CD14-positive monocyte (primary cell): ENCODE measurements at regions not wholly inside any gene's neighbourhood (a gene's known extent, or its start where the extent isn't known, plus 50 kb on each side); places are given as distances from the start of the nearest gene placed in this dataset.

Experiments used
- DNase-seq, 3 donors: peaks; one replicate each; pipeline ENCODE4 v3.0.0-alpha.2; 2011 to 2022
- H2AFZ ChIP-seq: 2 replicates; pipeline ENCODE4 v1.6.0; 2012; ENCODE audit warnings: mild to moderate bottlenecking, low read depth, low read length, inconsistent platforms; ENCODE audit not compliant: insufficient read depth, poor library complexity, severe bottlenecking
- H3K27ac ChIP-seq, 2 donors: 1 replicate in 1 of 2; 2 replicates in 1 of 2; pipeline ENCODE4 v1.5.1; 2012 to 2013; ENCODE audit warnings: low read length in 2 of 2, control low read depth in 1 of 2, inconsistent platforms in 1 of 2, low read depth in 1 of 2, mild to moderate bottlenecking in 1 of 2
- H3K27me3 ChIP-seq, 2 donors: one replicate each; pipeline versions ENCODE4 v1.6.0 to v1.6.1; 2011 to 2013; ENCODE audit warnings: low read length in 2 of 2; ENCODE audit not compliant: control insufficient read depth in 2 of 2, insufficient read depth in 2 of 2
- H3K36me3 ChIP-seq, 2 donors: replicated peaks in 1 of 2; 1 replicate in 1 of 2; 2 replicates in 1 of 2; pipeline versions ENCODE4 v1.5.1 to v1.6.1; 2012 to 2013; ENCODE audit warnings: low read length in 2 of 2, control low read depth in 1 of 2, inconsistent platforms in 1 of 2, mild to moderate bottlenecking in 1 of 2; ENCODE audit not compliant: insufficient read depth in 2 of 2, control insufficient read depth in 1 of 2
- H3K4me1 ChIP-seq, 2 donors: 1 replicate in 1 of 2; 2 replicates in 1 of 2; pipeline versions ENCODE4 v1.5.1 to v1.6.1; 2012 to 2013; ENCODE audit warnings: low read length in 2 of 2, control low read depth in 1 of 2, inconsistent platforms in 1 of 2, mild to moderate bottlenecking in 1 of 2, moderate library complexity in 1 of 2; ENCODE audit not compliant: insufficient read depth in 2 of 2, control insufficient read depth in 1 of 2
- H3K4me2 ChIP-seq: replicated peaks from 2 replicates; pipeline ENCODE3; 2012; ENCODE audit warnings: low read length, moderate library complexity, mild to moderate bottlenecking; ENCODE audit not compliant: poor library complexity, severe bottlenecking; ENCODE audit errors: extremely low read depth
- H3K4me3 ChIP-seq, 3 experiments: fragments of 200-600 bp in 1 of 3; sonication (generic) in 1 of 3; replicated peaks in 1 of 3; 1 replicate in 2 of 3; 2 replicates in 1 of 3; pipeline ENCODE4 v1.5.1; 2011 to 2013; ENCODE audit warnings: low read length in 3 of 3, mild to moderate bottlenecking in 3 of 3, control low read depth in 2 of 3, low read depth in 2 of 3, inconsistent platforms in 1 of 3, moderate library complexity in 1 of 3
- H3K79me2 ChIP-seq: 2 replicates; pipeline ENCODE4 v1.6.0; 2012; ENCODE audit warnings: mild to moderate bottlenecking, control low read depth, inconsistent platforms, low read length, moderate library complexity; ENCODE audit not compliant: insufficient read depth
- H3K9ac ChIP-seq: 2 replicates; pipeline ENCODE4 v1.6.0; 2017; ENCODE audit warnings: low read length, mild to moderate bottlenecking; ENCODE audit not compliant: insufficient read depth, poor library complexity, severe bottlenecking
- H3K9me3 ChIP-seq, 2 donors: replicated peaks in 1 of 2; 1 replicate in 1 of 2; 2 replicates in 1 of 2; pipeline versions ENCODE4 v1.5.1 to v1.6.1; 2012 to 2013; ENCODE audit warnings: low read length in 2 of 2, control low read depth in 1 of 2; ENCODE audit not compliant: control insufficient read depth in 1 of 2, insufficient read depth in 1 of 2
- H4K20me1 ChIP-seq: 2 replicates; pipeline ENCODE4 v1.6.0; 2012; ENCODE audit warnings: mild to moderate bottlenecking, low read length, control low read depth, moderate library complexity; ENCODE audit not compliant: insufficient read depth
- H3K27ac Mint-ChIP-seq, 7 donors: one replicate each; pipeline ENCODE4 v1.8.0; 2020; ENCODE audit warnings: mild to moderate bottlenecking in 7 of 7, mixed read lengths in 7 of 7, moderate library complexity in 6 of 7, inconsistent platforms in 2 of 7
- H3K27me3 Mint-ChIP-seq, 3 donors: one replicate each; pipeline ENCODE4 v1.8.0; 2021 to 2022; ENCODE audit warnings: low read depth in 3 of 3, mild to moderate bottlenecking in 3 of 3, mixed read lengths in 3 of 3, moderate library complexity in 3 of 3, inconsistent platforms in 1 of 3
- H3K36me3 Mint-ChIP-seq, 2 donors: one replicate each; pipeline ENCODE4 v1.8.0; 2020; ENCODE audit warnings: mixed read lengths in 2 of 2, inconsistent platforms in 1 of 2, mild to moderate bottlenecking in 1 of 2
- H3K4me1 Mint-ChIP-seq: one replicate; pipeline ENCODE4 v1.8.0; 2020; ENCODE audit warnings: mild to moderate bottlenecking, mixed read lengths
- H3K4me3 Mint-ChIP-seq, 2 donors: one replicate each; pipeline ENCODE4 v1.8.0; 2020; ENCODE audit warnings: mild to moderate bottlenecking in 2 of 2, mixed read lengths in 2 of 2, moderate library complexity in 1 of 2
- H3K9me3 Mint-ChIP-seq, 7 donors: one replicate each; pipeline ENCODE4 v1.8.0; 2020 to 2022; ENCODE audit warnings: mixed read lengths in 7 of 7, mild to moderate bottlenecking in 6 of 7, moderate library complexity in 6 of 7, inconsistent platforms in 2 of 7
- CTCF ChIP-seq: fragments of 200-600 bp; IDR thresholded peaks from one replicate; pipeline ENCODE4 v1.8.0; 2022; ENCODE audit warnings: antibody characterized with exemption, mild to moderate bottlenecking
- WGBS: methylation state at CpG from one replicate; pipeline ENCODE4 v1.1.5; 2013; ENCODE audit warnings: missing lambda C conversion rate; ENCODE audit not compliant: insufficient coverage; 5-methylcytosine and 5-hydroxymethylcytosine counted together
- intact Hi-C, 2 donors: fragments of 100-400 bp; cut with micrococcal nuclease; formaldehyde crosslinking; loops; one replicate each; pipeline versions ENCODE4 v1.15.0 to v1.15.1; 2023

DNA sequence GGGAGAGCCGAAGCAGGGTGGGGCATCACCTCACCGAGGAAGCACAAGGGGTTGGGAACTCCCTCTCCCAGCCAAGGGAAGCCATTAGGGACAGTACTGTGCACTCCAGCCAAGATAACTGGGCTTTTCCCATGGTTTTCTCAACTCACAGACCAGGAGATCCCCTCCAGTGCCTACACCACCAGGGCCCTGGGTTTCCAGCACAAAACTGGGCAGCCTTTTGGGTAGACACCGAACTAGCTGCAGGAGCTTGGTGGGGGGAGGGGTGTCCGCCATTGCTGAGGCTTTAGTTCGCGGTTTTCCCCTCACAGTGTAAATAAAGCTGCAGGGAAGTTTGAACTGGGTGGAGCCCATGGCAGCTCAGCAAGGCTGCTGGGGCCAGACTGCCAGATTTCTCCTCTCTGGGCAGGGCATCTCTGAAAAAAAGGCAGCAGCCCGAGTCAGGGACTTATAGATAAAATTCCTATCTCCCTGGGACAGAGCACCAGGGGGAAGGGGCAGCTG is 129.6 kb upstream of the LMCD1 start:
- Histone ChIP-seq H3K79me2 (no peaks in the 10 kb centered on the region), H3K27me3 (no peaks in the 10 kb centered on the region), H2AFZ (no peak overlapping the region), H3K4me3 (no peak overlapping the region), H4K20me1 (no peaks in the 10 kb centered on the region), H3K36me3 (no peaks in the 10 kb centered on the region), H3K27ac (no peak overlapping the region), H3K9me3 (peaks cover 0 to 11% of the 10 kb centered on the region in 2 donors), H3K4me1 (no peaks in the 10 kb centered on the region), H3K9ac (no peak overlapping the region), H3K4me2 (no peak overlapping the region)
- Mint-ChIP-seq H3K4me3 (no peak overlapping the region), H3K9me3 (peaks cover 0 to 20% (median 7%) of the 10 kb centered on the region in 7 donors), H3K27me3 (peaks cover 0 to 3% (median 1%) of the 10 kb centered on the region in 3 donors), H3K36me3 (no peaks in the 10 kb centered on the region), H3K4me1 (no peaks in the 10 kb centered on the region), H3K27ac (no peak overlapping the region)
- DNase-seq: no peak
- WGBS: 85% methylated on average over 6 of the region's 7 CpGs
- no peak for TF ChIP-seq CTCF
- intact Hi-C loops: no loop called here

DNA sequence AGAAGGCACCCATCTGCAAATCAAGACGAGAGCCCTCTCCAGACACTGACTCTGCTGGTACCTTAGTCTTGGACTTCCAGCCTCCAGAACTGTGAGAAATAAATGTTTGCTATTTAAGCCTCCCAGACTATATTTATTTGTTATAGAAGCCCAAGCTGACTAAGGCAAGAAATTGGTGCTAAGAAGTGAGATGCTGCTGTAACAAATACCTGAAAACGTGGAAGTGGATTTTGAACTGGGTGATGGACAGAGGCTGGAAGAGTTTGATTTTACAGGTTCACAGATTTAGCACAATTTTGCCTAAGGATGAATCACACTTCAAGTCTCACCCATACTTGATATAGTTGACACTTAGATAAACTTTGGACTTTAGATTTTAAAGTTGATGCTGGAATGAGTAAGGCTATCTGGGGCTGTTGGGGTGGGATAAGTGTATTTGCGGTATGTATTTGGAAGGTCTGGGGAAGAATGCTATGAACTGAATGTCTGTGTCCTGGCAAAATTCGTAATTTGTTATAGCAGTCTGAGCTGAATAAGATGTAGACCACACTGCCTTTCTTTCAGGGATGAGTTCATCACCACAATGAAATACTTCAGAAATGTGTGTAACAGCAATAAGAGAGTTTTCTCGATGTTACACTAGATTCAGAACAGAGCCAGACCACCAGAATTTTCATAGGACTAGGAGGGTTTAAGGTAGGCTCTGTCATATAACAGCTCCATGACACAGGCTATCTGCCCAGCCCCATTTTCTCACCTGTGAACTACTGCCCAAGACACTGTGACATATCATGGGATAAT is 120.5 kb upstream of the LMCD1 start:
- Histone ChIP-seq H3K4me1 (no peaks in the 10 kb centered on the region), H3K4me3 (no peak overlapping the region), H3K27me3 (no peaks in the 10 kb centered on the region), H3K4me2 (no peak overlapping the region), H3K9me3 (no peaks in the 10 kb centered on the region), H3K79me2 (no peaks in the 10 kb centered on the region), H3K9ac (no peak overlapping the region), H3K36me3 (no peaks in the 10 kb centered on the region), H2AFZ (no peak overlapping the region), H4K20me1 (no peaks in the 10 kb centered on the region), H3K27ac (no peak overlapping the region)
- no peaks in the 10 kb centered on the region for H3K36me3 Mint-ChIP-seq
- 92% methylated on average over 2 of the region's 5 CpGs for WGBS
- H3K4me3 Mint-ChIP-seq: no peak overlapping the region
- TF ChIP-seq CTCF: no peak
- no peak for DNase-seq
- H3K27ac Mint-ChIP-seq: no peak overlapping the region
- H3K27me3 Mint-ChIP-seq: no peaks in the 10 kb centered on the region
- peaks cover 0 to 13% (median 3%) of the 10 kb centered on the region in 7 donors for H3K9me3 Mint-ChIP-seq
- intact Hi-C loops: no loop called here
- H3K4me1 Mint-ChIP-seq: no peaks in the 10 kb centered on the region
